ENCODE measurements at regions not wholly inside any gene's neighbourhood (a gene's known extent, or its start where the extent isn't known, plus 50 kb on each side); places are given as distances from the start of the nearest gene placed in this dataset.

DNA sequence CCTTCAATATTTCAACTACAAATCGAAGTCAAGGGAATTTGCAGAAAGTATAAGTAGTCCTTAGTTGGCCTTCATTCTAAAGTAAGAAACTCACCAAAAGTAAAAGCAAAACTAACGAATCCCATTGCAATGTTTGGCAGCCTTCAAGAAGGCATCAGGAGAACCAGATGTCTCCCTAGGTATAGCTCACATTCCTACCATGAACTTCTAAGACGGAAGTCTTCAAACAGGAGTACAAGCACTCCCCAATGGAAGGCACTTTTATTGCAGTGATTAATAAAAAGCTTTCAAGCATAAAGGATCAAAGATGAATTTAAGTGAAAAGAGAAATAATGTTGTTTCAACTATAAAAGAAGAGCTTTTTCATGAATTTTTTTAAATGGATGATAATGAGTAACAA is 236.0 kb upstream of the NR5A2 start:
- Histone ChIP-seq H3K27me3 (ENCODE audit: insufficient read depth, low read length) (no peaks in the 10 kb centered on the region), H3K4me1 (ENCODE audit: insufficient read depth, low read length) (no peaks in the 10 kb centered on the region), H3K9me3 (ENCODE audit: low read length) (no peaks in the 10 kb centered on the region), H3K36me3 (ENCODE audit: insufficient read depth, low read length) (no peaks in the 10 kb centered on the region), H3K4me3 (ENCODE audit: low read length) (no peak overlapping the region), H2AFZ (ENCODE audit: low read depth, low read length) (no peak overlapping the region)

DNA sequence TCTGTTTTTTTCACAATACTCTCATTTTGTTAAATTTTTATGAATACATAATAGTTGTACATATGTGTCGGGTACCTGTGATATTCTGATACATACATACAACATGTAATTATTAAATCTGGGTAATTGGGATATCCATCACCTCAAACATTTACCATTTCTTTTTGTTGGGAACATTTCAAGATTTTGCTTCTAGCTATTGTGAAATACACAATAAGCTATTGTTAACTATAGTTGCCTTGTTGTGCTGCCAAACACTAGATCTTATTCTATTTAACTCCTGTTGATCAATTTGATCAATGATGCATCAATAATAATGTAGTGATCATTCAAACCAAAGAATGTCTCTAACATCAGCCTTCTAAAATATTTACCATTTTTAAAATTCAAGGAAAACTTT is 234.6 kb upstream of the NR5A2 start:
- Histone ChIP-seq H3K4me1 (ENCODE audit: insufficient read depth, low read length) (no peaks in the 10 kb centered on the region), H3K9me3 (ENCODE audit: low read length) (no peaks in the 10 kb centered on the region), H2AFZ (ENCODE audit: low read depth, low read length) (no peak overlapping the region), H3K4me3 (ENCODE audit: low read length) (no peak overlapping the region), H3K27me3 (ENCODE audit: insufficient read depth, low read length) (no peaks in the 10 kb centered on the region), H3K36me3 (ENCODE audit: insufficient read depth, low read length) (no peaks in the 10 kb centered on the region)

DNA sequence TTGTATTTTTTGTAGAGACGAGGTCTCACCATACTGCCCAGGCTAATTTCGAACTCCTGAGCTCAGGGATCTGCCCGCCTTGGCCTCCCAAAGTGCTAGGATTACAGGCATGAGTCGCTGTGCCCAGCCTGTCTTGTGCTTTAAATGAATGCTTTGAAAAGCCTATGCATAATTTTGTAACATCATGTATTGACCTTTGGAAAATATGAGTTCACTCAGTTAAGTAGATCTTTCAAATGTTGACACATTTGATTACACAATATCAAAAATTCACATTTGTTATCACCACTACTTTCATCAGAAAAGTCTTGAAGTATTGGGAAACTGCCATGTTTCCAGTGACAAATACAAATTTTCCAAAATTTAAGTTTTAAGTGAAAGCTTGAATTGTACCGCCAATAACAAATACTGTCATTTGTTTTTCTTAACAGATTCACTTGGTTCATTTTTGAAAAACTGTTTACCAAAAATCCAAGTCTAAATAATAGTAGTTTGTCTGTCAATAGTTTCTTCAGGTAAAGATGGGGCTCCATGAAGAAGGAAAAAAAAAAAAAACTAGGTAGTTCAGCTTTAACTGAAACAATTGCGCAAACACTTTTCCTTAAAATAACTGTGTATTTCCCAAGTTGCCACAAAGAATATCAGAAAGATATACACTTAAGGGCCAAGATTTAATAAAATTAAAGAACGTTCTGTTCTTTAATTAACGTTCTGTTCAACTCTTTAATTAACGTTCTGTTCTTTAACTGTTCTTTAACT is 233.2 kb upstream of the NR5A2 start:
- Histone ChIP-seq H3K4me1 (ENCODE audit: insufficient read depth, low read length) (no peaks in the 10 kb centered on the region), H3K4me3 (ENCODE audit: low read length) (no peak overlapping the region), H2AFZ (ENCODE audit: low read depth, low read length) (no peak overlapping the region), H3K36me3 (ENCODE audit: insufficient read depth, low read length) (no peaks in the 10 kb centered on the region), H3K27me3 (ENCODE audit: insufficient read depth, low read length) (no peaks in the 10 kb centered on the region), H3K9me3 (ENCODE audit: low read length) (no peaks in the 10 kb centered on the region)

DNA sequence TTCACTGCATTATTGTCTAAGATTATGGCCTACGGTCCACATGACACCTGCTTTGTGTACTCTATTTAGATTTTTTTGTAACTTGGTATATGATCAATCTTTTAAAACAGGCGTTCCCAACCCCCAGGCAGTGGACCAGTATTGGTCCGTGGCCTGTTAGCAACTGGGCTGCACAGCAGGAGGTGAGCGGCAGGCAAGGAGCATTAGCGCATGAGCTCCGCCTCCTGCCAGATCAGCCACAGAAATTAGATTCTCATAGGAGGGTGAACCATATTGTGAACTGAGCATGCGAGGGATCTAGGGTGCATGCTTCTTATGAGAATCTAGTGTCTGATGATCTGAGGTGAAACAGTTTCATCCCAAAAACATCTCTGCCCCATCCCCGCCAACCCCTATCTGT is 228.4 kb upstream of the NR5A2 start:
- no peaks in the 10 kb centered on the region for H3K4me1 ChIP-seq (ENCODE audit: insufficient read depth, low read length)
- H2AFZ ChIP-seq (ENCODE audit: low read depth, low read length): no peak overlapping the region
- no peaks in the 10 kb centered on the region for H3K27me3 ChIP-seq (ENCODE audit: insufficient read depth, low read length)
- H3K9me3 ChIP-seq (ENCODE audit: low read length): no peaks in the 10 kb centered on the region
- no peaks in the 10 kb centered on the region for H3K36me3 ChIP-seq (ENCODE audit: insufficient read depth, low read length)
- H3K4me3 ChIP-seq (ENCODE audit: low read length): no peak overlapping the region

DNA sequence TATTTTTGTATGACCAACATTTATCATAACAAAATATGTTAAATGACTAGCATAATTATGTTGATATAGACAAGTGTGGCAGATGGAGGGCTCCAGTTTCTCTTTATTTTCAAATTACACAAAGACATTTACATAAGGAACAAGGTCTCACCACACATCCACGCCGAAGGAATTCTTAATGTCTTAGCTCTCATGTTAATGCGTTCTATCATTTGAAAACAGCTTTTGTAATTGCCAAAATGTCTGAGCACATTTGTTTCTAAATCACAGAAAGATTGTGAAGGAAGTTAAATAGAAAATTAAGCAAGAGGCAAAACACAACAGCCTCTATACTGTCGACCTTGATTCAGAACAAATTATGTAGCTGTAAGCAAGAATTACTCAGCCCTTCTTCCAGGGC is 223.0 kb upstream of the NR5A2 start:
- Histone ChIP-seq H3K27me3 (ENCODE audit: insufficient read depth, low read length) (no peaks in the 10 kb centered on the region), H3K4me1 (ENCODE audit: insufficient read depth, low read length) (no peaks in the 10 kb centered on the region), H2AFZ (ENCODE audit: low read depth, low read length) (no peak overlapping the region), H3K9me3 (ENCODE audit: low read length) (no peaks in the 10 kb centered on the region), H3K36me3 (ENCODE audit: insufficient read depth, low read length) (no peaks in the 10 kb centered on the region), H3K4me3 (ENCODE audit: low read length) (no peak overlapping the region)

DNA sequence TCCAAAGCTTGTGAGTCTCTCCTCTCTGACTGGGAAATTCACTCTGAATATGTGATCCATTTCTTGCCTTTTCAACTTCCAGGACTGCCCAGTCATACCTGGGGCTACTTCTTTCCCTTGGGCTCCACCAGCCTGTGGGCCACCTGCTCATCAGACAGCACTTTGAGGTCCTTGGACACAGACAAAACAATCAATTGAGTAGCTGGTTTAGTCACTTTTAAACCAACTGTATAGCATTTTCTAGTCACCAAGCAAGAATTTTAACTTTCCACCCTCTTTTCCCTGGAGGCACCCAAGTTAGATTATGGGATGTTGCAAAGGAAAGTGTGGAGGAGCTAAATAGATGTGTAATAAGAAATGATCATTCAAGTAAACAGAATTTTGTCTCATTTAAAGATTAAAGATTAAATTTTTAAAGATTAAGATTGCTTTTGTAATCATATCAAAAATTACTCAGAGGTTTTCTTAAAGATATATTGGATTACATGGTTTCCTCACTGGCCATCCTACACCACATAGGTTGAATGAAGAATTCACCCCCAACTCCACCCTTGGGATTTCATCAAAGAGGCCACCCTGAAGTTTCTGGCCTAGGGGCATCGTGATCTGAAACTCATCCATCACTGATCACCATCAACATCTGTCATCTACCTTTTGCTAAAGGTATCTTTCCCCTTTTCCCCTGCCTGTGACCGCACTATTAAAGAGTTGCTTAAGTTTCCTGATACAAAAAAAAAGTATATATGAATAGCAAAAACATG is 219.2 kb upstream of the NR5A2 start:
- H3K9me3 ChIP-seq (ENCODE audit: low read length): no peaks in the 10 kb centered on the region

DNA sequence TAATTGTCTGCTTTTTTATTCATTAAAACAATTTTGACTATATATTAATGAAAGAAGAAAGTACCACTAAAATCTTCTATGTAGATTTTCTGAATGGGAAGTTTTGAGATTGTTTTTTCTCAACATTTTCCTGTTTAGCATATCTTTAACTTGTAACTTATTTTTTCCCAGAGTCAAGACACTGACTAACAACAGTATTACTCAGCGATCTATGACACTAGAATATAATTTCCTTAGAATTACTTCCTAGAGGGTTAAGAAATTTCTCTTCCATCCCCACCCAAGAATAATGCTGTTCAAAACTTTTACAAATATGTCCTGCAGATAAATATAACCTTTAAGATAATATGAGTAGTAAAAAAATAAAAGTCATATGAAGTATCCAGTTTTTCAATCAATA is 218.2 kb upstream of the NR5A2 start:
- H3K27me3 ChIP-seq (ENCODE audit: insufficient read depth, low read length): no peaks in the 10 kb centered on the region
- H3K36me3 ChIP-seq (ENCODE audit: insufficient read depth, low read length): no peaks in the 10 kb centered on the region
- H3K4me1 ChIP-seq (ENCODE audit: insufficient read depth, low read length): no peaks in the 10 kb centered on the region
- H3K4me3 ChIP-seq (ENCODE audit: low read length): no peak overlapping the region
- no peaks in the 10 kb centered on the region for H3K9me3 ChIP-seq (ENCODE audit: low read length)
- H2AFZ ChIP-seq (ENCODE audit: low read depth, low read length): no peak overlapping the region

More for the DNA sequence above, 219.2 kb upstream of the NR5A2 start:
- H3K4me1 ChIP-seq (ENCODE audit: insufficient read depth, low read length): no peaks in the 10 kb centered on the region
- H3K27me3 ChIP-seq (ENCODE audit: insufficient read depth, low read length): no peaks in the 10 kb centered on the region
- no peak overlapping the region for H2AFZ ChIP-seq (ENCODE audit: low read depth, low read length)
- no peak overlapping the region for H3K4me3 ChIP-seq (ENCODE audit: low read length)
- H3K36me3 ChIP-seq (ENCODE audit: insufficient read depth, low read length): no peaks in the 10 kb centered on the region

DNA sequence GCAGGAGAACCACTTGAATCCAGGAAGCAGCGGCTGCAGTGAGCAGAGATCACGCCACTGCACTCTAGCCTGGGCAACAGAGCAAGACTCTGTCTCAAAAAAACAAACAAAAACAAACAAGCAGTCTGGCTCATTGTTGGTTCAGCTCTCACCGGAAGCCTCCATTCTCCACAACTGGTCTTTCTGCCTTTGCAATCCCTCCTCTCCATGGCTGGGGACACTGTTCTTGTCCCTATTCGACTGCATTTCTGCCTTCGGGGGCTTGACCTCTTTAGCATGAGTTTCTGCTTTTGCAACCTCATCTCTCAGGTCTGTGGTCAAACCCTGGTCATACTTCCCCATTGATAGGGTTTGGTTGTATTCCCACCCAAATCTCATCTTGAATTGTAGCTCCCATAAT is 216.3 kb upstream of the NR5A2 start:
- H3K4me1 ChIP-seq (ENCODE audit: insufficient read depth, low read length): no peaks in the 10 kb centered on the region
- H3K36me3 ChIP-seq (ENCODE audit: insufficient read depth, low read length): no peaks in the 10 kb centered on the region
- H2AFZ ChIP-seq (ENCODE audit: low read depth, low read length): no peak overlapping the region

DNA sequence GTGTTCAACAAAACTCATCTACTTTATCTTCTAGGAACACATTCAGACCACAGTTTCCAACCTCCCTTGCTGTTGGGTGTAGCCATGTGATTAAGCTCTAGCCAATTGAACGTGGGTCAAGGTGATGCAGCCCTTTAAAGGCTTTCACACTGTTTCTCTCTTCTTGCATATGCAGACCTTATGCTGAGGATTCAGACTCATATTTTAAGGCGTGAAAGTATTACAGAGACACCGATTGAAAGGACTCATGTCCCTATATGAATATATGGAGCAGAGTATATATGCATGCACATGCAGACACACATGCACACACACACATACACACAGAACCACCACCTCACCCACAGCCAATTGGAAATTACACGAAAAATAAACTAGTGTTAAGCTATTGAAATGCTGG is 214.3 kb upstream of the NR5A2 start:
- no peak overlapping the region for H2AFZ ChIP-seq (ENCODE audit: low read depth, low read length)
- no peaks in the 10 kb centered on the region for H3K36me3 ChIP-seq (ENCODE audit: insufficient read depth, low read length)
- H3K4me1 ChIP-seq (ENCODE audit: insufficient read depth, low read length): no peaks in the 10 kb centered on the region
- no peaks in the 10 kb centered on the region for H3K9me3 ChIP-seq (ENCODE audit: low read length)
- H3K4me3 ChIP-seq (ENCODE audit: low read length): no peak overlapping the region
- H3K27me3 ChIP-seq (ENCODE audit: insufficient read depth, low read length): no peaks in the 10 kb centered on the region

More for the DNA sequence above, 216.3 kb upstream of the NR5A2 start:
- H3K27me3 ChIP-seq (ENCODE audit: insufficient read depth, low read length): no peaks in the 10 kb centered on the region
- H3K4me3 ChIP-seq (ENCODE audit: low read length): no peak overlapping the region
- H3K9me3 ChIP-seq (ENCODE audit: low read length): no peaks in the 10 kb centered on the region

DNA sequence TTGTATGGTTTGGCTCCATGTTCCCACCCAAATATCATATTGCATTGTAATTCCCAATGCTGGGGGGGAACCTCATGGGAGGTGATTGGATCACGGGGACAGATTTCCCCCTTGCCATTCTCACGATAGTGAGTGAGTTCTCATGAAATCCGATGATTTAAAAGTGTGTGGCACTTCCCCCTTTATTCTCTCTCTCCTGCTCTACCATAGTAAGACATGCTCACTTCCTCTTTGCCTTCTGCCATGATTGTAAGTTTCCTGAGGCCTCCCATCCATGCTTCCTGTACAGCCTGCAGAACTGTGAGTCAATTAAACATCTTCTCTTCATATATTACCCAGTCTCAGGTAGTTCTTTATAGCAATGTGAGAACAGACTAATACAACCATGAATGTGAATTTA is 211.6 kb upstream of the NR5A2 start:
- H3K4me3 ChIP-seq (ENCODE audit: low read length): no peak overlapping the region
- no peaks in the 10 kb centered on the region for H3K36me3 ChIP-seq (ENCODE audit: insufficient read depth, low read length)
- no peak overlapping the region for H2AFZ ChIP-seq (ENCODE audit: low read depth, low read length)
- H3K4me1 ChIP-seq (ENCODE audit: insufficient read depth, low read length): no peaks in the 10 kb centered on the region
- H3K27me3 ChIP-seq (ENCODE audit: insufficient read depth, low read length): no peaks in the 10 kb centered on the region
- H3K9me3 ChIP-seq (ENCODE audit: low read length): no peaks in the 10 kb centered on the region

DNA sequence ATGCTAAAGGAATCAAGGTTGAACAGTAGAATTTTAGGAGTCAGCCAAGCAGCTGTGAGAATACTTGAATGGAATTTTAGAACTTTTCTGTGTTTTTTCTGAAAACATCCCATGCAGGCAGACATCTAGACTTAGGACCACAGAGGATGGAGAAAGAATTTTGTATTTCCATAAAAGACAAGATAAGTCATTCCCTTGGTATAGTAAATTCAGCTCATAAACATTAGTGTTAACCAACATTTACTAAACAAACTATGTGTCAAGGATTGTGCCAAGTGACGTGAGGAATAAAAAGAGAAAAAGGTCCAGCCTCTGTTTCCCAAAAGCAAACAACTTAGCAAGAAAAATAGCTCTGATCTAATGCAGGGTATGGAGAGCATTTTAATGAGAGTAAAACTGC is 210.2 kb upstream of the NR5A2 start:
- no peaks in the 10 kb centered on the region for H3K36me3 ChIP-seq (ENCODE audit: insufficient read depth, low read length)
- no peak overlapping the region for H3K4me3 ChIP-seq (ENCODE audit: low read length)
- H3K9me3 ChIP-seq (ENCODE audit: low read length): no peaks in the 10 kb centered on the region
- no peak overlapping the region for H2AFZ ChIP-seq (ENCODE audit: low read depth, low read length)
- H3K4me1 ChIP-seq (ENCODE audit: insufficient read depth, low read length): no peaks in the 10 kb centered on the region
- no peaks in the 10 kb centered on the region for H3K27me3 ChIP-seq (ENCODE audit: insufficient read depth, low read length)

DNA sequence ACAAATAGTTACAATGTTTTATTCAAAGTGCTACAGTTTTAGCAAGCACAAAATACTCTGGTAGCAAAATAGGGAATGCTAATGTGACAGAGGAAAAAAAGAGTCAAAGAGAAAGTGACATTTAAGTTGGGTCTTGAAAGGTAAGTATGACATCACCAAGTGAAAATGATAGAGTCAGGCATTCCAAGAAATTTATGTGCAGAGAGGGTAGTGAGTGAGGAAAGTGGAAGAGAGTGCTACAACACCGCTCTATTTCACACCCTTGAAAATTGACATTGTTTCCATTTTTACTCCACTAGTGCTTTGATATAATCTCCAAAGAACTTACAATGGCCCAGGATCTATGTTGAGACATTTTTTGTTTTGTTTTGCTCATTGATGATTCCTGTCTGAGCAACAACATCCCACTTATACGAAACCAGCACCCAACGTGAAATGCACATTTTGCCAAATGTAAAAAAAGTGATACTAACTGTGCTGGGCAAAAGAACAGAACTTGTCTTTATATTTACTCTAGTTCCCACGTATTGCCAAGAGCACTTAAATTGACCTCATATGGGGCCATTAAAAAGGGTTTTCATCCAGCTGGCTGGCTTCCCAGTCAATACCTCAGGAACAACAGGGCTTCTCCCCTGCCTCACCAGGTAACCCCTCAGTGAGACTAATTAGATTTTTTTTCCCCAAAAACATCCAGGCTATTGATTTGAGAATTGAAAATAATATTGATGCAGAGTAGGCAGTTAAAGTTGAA is 206.3 kb upstream of the NR5A2 start:
- Histone ChIP-seq H3K4me3 (ENCODE audit: low read length) (no peak overlapping the region), H3K9me3 (ENCODE audit: low read length) (no peaks in the 10 kb centered on the region), H3K36me3 (ENCODE audit: insufficient read depth, low read length) (no peaks in the 10 kb centered on the region), H3K4me1 (ENCODE audit: insufficient read depth, low read length) (no peaks in the 10 kb centered on the region), H2AFZ (ENCODE audit: low read depth, low read length) (no peak overlapping the region), H3K27me3 (ENCODE audit: insufficient read depth, low read length) (no peaks in the 10 kb centered on the region)

DNA sequence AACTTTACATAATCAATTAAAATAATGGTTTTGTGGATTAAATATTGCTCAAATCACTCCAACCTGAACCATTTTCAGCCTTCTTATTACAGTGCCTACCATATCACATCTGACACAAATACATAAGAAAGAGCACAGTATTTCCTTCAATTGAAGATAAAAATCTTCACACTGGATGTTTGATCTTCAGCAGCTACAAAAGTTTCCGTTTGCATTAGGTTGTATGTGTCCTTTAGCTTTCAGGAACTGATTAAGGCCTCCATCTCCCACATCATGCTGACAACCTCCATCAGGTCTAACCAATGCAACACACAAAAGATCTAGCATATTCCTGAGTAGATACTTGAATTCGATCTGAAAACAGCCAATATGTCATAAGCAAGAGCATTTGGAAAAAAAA is 195.1 kb upstream of the NR5A2 start:
- H3K9me3 ChIP-seq (ENCODE audit: low read length): no peaks in the 10 kb centered on the region
- H3K4me1 ChIP-seq (ENCODE audit: insufficient read depth, low read length): no peaks in the 10 kb centered on the region
- H3K36me3 ChIP-seq (ENCODE audit: insufficient read depth, low read length): no peaks in the 10 kb centered on the region
- H3K4me3 ChIP-seq (ENCODE audit: low read length): no peak overlapping the region
- no peak overlapping the region for H2AFZ ChIP-seq (ENCODE audit: low read depth, low read length)
- no peaks in the 10 kb centered on the region for H3K27me3 ChIP-seq (ENCODE audit: insufficient read depth, low read length)

All from neuron (in vitro differentiated cells).